Effector CD4-positive, alpha-beta T cell (primary cell): ENCODE measurements at regions not wholly inside any gene's neighbourhood (a gene's known extent, or its start where the extent isn't known, plus 50 kb on each side); places are given as distances from the start of the nearest gene placed in this dataset.
"Not testable (repeated sequence)": the region's sequence is repeated elsewhere in the genome, so short reads cannot be mapped to it uniquely, and the experiment has no call there.

Experiments used
- DNase-seq: peaks from one replicate; pipeline ENCODE4 v3.0.0-alpha.2; 2020

DNA sequence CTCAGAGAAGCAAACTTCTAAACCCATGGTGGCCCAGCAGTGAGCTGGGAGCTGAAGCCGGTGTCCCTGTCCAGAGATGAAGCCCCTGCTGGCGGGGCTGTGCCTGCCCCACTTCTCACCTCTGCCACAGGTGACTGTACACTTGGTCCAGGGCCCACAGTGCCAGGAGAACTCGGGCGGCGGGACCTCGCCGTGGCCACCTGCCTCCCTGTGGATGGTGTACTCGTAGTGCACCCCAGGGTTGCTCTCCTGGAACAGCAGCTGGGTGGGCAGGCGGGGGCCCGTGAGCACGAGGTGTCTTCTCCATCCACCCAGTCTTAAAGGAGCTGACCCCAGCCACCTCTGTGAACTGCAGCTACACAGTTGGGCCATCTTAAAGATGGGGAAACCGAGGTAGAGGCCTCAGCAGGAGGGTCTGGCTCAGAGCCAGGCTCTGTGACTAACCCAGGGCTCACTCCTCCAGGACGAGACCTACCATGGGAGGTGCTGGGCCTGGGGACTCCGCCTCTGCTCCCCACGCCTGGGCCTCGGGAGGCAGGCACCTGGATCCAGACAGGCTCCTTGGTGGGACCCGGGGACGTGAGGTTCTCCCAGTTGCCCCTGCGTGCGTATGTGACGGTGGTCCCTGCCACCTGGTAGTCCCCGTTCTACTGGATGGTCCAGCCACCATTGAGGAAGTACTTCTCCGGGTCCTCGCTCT lies 113.1 kb upstream of the AKAP13 start:
- DNase-seq, result not testable (repeated sequence)

DNA sequence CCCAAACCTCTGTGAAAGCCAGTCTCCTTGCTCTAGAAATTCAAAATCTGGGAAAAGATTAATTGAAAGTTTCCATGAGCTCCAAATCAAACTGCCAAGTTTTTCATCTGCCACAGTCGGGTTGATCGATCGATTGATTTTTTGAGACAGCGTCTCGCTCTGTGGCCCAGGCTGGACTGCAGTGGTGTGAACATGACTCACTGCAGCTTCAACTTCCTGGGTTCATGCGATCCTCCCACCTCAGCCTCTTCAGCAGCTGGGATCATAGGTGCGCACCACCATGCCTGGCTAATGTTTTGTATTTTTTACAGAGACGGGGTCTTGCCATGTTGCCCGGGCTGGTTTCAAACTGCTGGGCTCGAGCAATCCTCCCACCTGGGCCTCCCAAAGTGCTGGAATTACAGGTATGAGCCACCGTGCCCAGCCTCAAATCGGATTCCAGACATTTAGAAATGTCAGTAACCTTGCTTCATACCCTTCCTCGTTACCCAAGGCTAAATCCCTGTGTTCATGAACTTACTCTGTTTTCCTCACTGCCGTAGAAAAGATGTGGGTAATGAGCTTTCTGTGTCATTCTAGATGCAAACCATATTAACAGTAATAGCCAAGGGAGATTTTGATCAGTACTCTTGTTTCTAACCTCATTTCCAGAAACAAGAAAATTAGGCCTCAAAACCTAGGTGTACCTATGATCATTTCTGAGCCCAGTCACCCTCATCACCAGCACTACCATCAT lies 105.9 kb upstream of the AKAP13 start:
- no peak for DNase-seq

DNA sequence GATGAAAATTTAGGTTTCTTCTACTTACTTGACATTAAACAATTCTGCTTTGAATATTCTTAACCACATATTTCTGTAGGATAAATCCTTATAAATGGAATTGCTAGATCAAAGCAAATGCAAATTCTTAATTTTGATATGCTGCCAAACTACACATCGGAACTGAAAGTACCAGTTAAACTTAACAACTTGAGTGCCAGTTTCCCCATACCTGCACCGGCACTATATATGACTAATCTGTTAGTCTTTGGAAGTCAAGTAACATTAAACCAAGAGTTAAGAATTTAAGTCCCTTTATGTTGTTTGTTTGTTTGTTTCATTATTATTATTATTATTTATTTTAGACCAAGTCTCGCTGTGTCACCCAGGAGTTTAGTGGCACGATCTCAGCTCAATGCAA lies 103.9 kb upstream of the AKAP13 start:
- no peak for DNase-seq

DNA sequence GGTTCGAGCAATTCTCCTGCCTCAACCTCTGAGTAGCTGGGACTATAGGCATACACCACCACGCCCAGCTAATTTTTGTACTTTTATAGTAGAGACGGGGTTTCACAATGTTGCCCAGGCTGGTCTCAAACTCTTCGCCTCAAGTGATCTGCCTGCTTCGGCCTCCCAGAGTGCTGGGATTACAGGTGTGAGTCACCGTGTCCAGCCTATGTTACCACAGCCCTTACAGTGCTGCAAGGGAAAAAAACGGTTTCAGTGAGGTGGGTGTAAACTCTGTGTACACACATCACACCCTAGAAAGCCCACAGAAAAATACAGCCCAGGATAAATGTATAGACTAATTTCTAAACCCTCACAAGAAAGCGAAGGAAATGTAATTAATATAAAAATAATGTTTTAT lies 103.5 kb upstream of the AKAP13 start:
- no peak for DNase-seq

DNA sequence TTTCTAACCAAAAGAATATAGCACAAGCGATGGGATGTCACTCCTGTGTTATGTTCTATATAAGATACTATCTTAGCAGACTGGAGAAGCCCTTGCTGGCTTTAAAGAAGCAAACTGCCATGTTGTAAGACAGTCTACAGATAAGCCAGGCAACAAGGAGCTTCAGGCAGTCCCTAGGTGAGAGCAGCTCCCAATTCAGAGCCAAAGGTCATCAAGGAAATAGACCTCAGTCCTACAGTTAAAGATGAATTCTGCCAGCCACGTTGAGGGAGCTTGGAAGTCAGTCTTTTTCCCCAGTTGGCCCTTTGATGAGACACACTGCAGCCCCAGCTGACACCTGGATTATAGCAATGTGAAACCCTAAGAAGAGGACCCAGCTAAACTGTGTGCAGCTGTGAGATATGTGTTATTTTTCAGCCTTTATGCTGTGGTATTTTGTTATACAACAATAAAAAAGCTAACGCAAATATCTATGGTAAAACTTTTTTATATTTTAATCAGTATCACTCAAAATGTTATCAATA lies 102.5 kb upstream of the AKAP13 start:
- no peak for DNase-seq

DNA sequence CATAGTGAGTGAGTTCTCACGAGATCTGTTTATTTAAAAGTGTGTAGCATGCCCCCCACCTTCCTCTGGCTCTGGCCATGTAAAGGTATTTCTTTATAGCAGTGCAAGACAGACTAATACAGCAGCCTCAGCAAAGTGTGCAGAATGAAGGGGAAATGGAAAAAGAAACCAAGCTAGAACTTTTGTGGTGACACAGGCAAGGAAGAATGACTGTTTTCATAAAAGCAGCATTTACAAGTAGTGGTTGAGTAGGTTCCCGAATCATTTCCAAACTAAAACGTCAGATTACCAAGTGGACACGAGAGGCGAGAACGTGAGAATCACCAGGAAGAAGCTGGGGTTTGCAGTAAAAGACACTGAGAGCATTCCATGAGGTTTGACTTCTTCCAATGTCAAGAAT lies 100.2 kb upstream of the AKAP13 start:
- no peak for DNase-seq

DNA sequence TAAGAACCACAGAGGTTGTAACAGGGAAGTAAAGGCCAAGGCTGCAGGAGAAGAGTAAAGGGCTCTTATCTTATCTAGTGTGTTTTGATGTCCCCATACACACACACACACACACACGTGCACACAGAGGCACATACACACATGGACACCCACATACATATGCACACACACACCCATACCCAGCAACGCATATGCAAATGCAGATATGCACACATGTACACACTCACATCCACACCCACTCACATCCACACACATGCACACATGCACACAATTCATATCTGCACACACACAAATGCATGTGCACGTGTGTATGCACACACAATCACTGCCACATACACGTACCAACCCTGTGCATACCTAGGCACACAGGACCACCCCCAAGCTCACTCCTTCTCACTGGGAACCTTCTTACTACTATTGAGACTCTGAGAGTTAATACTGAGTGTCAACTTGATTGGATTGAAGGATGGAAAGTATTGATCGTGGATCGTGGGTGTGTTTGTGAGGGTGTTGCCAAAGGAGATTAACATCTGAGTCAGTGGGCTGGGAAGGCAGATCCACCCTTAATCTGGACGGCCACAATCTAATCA lies 99.0 kb upstream of the AKAP13 start:
- no peak for DNase-seq

DNA sequence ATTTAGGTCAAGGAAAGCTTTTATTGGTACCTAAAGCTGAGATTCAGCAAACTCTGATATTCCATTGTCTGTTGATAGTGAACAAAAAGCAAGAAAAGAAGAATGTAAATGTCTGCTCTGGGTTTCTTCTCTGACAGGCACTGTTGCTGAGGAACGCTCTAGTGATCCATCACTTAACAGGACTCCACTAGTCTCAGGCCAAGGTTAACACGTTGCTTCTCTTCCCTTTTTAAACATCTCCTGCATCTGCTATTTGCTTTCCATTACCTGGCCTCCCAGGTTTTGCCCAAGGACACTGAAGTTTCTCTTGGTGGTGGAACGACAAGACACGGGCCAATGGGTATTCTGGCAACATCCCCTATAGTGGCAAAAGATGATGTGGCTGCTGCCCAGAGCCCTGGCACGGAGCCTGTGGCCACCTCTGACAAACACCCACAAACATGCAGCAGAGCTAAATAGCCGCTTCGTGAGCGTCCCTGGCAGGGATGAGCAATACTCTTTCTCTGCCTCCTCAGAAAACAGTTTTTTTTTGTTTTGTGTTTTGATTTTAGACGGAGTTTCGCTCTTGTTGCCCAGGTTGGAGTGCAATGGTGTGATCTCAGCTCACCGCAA lies 97.8 kb upstream of the AKAP13 start:
- DNase-seq, result no peak

DNA sequence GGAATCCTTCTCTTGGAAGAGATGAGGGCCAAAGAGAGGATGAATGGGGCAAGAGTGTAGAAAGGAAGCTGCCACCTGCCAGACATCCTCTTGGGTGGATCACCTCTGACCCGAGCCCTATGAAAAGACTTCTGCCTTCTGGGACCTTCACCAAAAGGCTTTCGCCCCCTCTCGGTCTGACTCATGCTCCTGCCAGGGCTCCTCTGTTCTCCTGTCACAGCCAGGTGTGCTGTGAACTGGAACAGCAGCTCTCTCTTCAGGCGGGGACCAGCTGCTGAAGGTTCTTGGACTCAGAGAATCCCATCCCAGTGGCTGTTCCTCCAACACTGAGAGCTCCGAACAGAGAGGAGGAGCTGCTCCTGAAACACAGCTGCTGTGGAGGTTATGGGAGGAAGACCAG lies 96.6 kb upstream of the AKAP13 start:
- not testable (repeated sequence) for DNase-seq

DNA sequence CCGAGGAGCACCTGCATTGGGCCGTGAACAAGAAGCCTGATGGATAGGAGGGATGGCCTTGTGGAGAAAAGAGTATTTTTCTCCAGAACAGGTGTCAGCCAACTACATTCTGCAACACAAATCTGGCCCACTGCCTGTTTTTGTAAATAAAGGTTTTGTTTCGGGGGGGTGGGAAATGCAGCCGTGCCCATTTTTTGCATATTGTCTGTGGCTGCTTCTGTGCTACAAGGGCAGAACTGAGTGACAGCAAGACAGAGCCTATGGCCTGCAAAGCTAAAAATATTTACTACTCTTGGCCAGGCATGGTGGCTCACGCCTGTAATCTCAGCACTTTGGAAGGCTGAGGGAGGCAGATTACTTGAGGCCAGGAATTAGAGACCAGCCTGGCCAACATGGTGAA lies 95.9 kb upstream of the AKAP13 start:
- no peak for DNase-seq

DNA sequence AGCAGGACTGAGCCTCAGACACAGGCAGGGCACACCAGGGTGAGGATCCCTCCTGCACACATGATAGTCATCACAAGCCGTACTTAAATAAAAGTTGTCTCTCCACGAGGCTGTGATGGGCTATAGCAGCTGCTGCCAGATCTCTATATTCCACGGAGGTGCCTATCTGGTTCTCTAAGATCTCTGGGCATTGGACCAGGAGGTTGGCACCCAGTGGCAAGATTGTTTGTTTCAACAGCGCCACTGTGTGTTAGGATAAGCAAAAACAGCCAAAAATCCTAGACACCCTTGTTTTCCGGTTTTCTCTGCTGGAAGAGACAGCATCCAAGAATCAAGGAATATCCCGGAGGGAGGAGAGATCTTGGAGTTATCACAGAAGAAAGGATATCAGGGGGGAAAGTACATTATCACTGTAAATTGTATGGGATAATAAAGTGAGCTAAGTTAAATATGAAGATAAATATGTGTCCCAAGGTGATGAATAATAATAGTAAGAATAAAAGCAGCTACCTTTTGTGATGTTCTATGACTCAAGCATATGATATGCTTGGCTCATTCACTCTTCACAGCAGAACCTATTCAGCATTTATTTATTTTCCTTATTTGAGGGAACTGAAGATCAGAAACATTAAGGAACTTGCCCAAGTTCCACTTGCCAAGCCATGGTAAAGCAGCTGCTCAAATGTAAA lies 90.6 kb upstream of the AKAP13 start:
- no peak for DNase-seq

DNA sequence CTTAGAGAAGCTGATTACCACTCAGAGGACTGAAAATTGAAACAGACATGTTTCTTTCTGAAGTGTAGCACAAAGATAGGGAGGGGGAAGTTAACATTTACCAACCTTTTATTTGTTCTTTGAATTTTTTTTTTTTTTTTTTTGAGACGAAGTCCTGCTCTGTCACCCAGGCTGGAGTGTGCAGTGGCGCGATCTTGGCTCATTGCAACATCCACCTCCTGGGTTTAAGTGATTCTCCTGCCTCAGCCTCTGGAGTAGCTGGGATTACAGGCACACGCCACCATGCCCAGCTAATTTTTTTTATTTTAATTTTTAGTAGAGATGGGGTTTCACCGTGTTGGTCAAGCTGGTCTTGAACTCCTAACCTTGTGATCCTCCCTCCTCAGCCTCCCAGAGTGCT lies 87.8 kb upstream of the AKAP13 start:
- DNase-seq, result not testable (repeated sequence)

DNA sequence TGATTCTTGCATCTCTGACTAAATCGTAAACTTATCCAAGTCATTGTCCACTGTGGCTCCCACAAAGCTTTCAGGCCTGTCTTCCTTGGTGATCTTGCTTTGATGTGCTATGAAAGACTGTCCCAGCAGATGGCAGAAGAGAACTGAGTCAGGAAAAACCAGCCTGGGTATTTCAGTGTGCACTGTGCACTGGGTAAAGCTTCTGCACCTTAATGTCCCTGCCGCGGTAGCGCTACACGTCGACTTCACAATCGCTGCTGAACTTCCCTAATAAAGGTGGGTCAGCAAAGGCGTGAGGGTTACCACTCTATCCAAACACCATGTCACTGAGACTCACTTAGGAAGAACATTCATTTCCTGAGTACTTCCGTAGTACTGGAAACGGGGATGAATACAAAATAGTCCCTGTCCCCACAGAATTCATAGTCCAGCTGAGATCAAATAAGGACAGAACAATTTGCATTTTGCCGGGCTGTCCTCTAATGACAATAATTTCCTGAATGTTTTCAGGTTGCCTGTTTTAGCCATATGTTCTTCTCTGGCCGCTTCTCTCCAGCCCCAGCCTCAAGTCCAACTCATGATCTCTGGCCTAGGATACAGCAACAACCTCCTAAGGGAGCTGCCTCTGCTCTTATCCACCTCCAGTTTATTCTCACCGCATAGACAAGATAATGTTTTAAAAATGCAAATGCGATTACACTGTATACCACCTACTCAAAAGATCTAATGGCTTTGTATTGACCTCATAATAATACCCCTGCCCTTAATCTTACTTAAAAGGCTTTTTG lies 83.6 kb upstream of the AKAP13 start:
- DNase-seq, result peak; percentile 61

DNA sequence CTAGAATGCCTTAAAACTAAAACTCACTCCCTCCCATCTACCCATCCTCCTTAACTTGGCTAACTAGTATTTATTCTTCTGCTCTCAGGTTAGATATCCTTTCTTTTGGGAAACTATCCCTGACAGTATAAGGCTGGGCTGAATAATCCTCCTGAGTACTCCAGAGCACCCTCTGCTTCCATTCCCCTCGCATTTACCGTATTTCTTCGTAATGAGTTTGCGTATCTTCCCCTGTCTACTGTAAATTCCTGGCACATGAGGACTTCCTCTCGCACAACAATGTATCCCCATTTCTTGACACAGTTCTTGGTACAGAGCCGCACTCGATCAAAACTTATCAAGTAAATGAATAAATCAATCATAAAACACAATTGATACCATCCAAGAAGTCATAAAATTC lies 82.9 kb upstream of the AKAP13 start:
- DNase-seq, result no peak

DNA sequence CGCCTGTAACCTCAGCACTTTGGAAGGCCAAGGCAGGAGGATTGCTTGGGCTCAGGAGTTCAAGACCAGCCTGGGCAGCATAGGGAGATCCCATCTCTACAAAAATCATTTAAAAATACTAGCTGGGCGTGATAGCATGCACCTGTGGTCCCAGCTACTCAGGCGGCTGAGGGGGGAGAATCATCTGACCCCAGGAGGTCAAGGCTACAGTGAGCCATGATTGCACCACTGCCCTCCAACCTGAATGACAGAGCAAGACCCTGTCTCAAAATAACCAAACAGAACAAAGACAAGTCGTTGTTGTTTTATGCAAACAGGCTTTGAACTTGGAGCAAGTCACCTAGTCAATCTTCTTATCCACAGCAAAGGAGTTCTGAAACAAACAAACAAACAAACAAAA lies 82.0 kb upstream of the AKAP13 start:
- DNase-seq, result no peak

DNA sequence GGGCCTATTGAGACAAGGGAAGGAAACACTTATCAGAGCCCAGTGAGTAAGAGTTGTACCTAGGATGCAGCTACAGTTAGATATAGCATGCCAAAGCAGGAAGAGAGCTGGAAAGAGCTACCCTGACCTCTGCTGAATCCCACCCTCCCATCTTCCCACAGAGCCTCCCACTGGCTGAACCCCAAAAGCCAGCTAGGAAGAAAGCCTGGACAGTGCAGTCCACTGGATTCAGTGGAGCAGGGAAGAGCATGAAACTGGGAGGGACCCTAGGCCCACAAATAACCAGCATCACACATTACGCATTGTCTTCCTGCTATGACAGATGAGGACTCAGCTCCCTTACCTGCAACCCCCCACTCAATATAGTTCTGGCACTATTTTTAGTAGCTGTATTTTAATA lies 81.5 kb upstream of the AKAP13 start:
- no peak for DNase-seq

DNA sequence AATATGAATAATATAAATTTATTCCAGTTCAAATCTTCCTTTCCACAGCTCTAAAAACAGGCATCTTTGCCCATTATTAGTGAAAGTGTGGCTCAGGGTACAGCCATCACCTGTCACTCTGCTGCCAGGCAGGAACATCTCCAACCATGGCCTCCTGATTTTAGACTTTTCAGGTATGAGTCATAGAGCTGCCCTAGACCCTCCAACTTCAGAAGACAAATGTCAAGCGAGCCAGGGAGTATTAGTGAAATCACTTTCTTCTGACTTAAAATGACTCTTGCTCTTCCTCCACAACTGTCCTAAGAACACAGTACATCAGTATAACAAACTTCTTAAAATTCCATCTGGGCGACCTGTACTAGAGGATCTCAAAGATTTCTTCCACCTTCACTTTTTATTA lies 78.1 kb upstream of the AKAP13 start:
- DNase-seq, result no peak

DNA sequence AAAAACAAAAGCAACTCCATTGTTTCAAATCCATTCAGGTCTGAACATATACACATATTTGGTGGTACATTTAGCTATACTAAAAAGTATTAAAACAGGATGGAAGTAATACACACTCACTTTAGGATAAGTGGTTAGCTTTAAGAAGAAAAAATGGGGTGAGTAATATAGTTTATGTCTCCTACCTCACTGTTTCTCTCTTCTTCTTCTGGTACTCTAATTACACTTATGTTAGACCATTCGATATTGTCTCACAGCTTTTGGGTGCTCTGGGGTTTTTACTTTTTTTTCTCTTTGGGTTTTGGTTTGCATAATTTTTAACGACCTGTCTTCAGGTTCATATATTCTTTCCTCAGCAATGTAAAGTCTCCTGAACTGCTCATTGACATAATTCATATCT lies 75.4 kb upstream of the AKAP13 start:
- DNase-seq, result no peak

DNA sequence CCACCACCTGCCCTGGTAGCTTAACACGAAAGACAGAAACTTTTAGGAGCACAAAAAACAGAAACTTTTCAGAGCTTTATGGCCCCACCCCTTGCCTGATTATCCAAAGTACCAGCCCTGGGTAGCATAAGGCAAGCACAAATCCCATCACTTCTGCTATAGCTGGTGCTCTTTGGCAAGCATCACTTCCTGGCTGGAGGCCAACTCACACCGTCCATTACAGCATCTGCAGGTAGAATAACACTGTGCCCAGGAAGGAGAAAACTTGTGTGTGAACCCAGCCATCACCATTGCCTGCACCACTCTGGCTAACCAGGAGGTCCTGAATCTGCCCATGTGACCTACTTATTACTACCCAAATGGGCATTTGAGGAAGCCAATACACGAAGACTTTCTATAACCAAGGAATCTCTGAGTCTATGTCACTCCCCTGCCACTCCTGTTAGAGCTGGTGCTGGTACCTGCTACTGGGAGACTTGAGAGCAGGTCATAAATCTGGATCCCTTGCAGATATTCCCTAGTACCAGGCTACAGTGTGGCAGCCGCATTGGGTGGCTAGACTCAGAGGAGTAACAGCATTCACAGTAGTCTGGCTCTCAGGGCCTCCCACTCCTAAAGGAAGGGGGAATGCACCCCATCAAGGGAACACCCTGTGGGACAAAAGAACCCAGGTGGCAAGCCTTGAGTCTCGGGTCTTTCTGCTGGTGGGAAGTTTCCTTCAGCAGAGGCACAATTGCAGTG lies 73.3 kb upstream of the AKAP13 start:
- no peak for DNase-seq

DNA sequence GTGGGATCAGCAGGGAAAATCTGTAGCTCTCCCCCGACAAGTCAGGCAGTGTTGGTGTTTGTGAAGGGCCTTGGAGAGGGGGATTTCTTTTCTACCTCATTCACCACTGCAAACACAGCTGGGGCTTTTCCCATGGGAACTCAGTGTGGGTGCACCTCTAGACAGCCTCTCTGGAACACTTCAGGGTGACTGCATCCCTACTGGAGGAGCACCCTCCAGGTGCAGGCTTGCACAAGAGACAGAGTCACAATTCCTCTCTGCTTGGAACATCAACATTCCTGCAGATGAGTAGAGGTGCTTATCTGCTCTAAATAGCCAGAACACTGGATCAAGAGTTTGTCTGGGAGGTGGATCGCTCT lies 72.7 kb upstream of the AKAP13 start:
- DNase-seq, result no peak

DNA sequence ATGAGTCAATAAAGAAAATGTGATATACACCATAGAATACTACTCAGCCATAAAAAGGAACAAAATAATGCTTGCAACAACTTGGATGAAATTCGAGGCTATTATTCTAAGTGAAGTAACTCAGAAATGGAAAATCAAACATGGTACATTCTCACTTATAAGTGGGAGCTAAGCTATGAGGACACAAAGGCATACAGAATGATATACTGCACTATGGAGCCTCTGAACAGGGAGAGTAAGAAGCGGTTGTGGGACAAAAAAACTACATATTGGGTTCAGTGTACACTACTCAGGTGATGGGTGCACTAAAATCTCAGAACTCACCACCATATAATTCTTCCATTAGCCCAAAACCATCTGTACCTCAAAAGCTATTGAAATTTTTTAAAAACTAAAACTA lies 68.8 kb upstream of the AKAP13 start:
- DNase-seq, result no peak

DNA sequence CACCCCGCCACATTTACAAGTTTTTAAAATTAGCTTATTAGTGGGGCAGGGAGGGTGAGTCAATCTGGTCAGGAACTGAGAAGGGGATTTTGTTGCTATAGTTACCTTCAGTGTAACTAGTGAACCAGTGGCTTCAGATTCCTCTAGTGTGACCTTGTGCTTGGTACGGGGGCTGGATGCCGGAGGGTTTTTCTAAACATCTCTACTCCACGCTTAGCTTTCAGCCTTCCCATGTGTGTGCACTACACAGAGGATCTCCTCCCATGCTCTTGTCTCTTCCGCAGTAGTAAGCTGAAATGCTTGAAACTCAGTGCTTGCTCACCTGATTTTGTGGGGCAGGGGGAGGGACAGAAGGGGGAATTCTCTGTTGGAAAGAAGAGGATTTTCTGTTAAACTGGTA lies 67.9 kb upstream of the AKAP13 start:
- DNase-seq, result no peak
